GM18507 (cell line): ENCODE measurements at regions not wholly inside any gene's neighbourhood (a gene's known extent, or its start where the extent isn't known, plus 50 kb on each side); places are given as distances from the start of the nearest gene placed in this dataset.

Experiments used
- DNase-seq: peaks from one replicate; pipeline ENCODE4 v3.0.0; 2011; ENCODE audit warnings: low read depth; ENCODE audit not compliant: insufficient read length; ENCODE audit errors: extremely low spot score
- FAIRE-seq: peaks from 2 replicates; lab custom pipeline; 2011; peaks lifted over from hg19 to GRCh38; lab: Jason Lieb, UNC

GRCh38 chr11:115885535-115886421 lies 381.6 kb upstream of the CADM1 start:
- no peak for DNase-seq
- FAIRE-seq, result no peak

- DNase-seq (no peak), FAIRE-seq (no peak)
These were observed 380.8 kb upstream of the CADM1 start for GRCh38 chr11:115884800-115885534.

GRCh38 chr11:115874843-115875242 lies 370.6 kb upstream of the CADM1 start:
- FAIRE-seq, result peak; percentile 95
- DNase-seq, result no peak

GRCh38 chr11:115873813-115874212 lies 369.6 kb upstream of the CADM1 start:
- peak; percentile 74 for FAIRE-seq
- DNase-seq, result no peak

- FAIRE-seq, result peak; percentile 55
- no peak for DNase-seq
These were observed 368.2 kb upstream of the CADM1 start for GRCh38 chr11:115872416-115872815.

GRCh38 chr11:115871161-115871760 lies 367.0 kb upstream of the CADM1 start:
- FAIRE-seq (peak; percentile 36), DNase-seq (no peak)

GRCh38 chr11:115869780-115870431 lies 365.7 kb upstream of the CADM1 start:
- peak; percentile 33 for DNase-seq
- FAIRE-seq, result peak; percentile 87

- no peak for FAIRE-seq
These were observed 364.9 kb upstream of the CADM1 start for GRCh38 chr11:115869131-115869530.

GRCh38 chr11:115860246-115860645 lies 356.0 kb upstream of the CADM1 start:
- FAIRE-seq (no peak), DNase-seq (no peak)

More at GRCh38 chr11:115869131-115869530, 364.9 kb upstream of the CADM1 start:
- DNase-seq, result no peak

- no peak for FAIRE-seq
- DNase-seq, result no peak
These were observed 344.4 kb upstream of the CADM1 start for GRCh38 chr11:115848611-115849010.

GRCh38 chr11:115848080-115848479 lies 343.9 kb upstream of the CADM1 start:
- DNase-seq, result no peak
- FAIRE-seq, result no peak

GRCh38 chr11:115845872-115846271 lies 341.7 kb upstream of the CADM1 start:
- no peak for FAIRE-seq
- no peak for DNase-seq

GRCh38 chr11:115843685-115844084 lies 339.5 kb upstream of the CADM1 start:
- no peak for FAIRE-seq
- DNase-seq, result no peak

GRCh38 chr11:115843111-115843510 lies 338.9 kb upstream of the CADM1 start:
- FAIRE-seq (no peak), DNase-seq (no peak)

GRCh38 chr11:115820026-115820425 lies 315.8 kb upstream of the CADM1 start:
- DNase-seq (no peak), FAIRE-seq (no peak)

- FAIRE-seq (no peak), DNase-seq (no peak)
These were observed 314.8 kb upstream of the CADM1 start for GRCh38 chr11:115819014-115819413.

GRCh38 chr11:115817844-115818468 lies 313.7 kb upstream of the CADM1 start:
- DNase-seq (no peak), FAIRE-seq (no peak)

- FAIRE-seq (no peak), DNase-seq (no peak)
These were observed 304.2 kb upstream of the CADM1 start for GRCh38 chr11:115808351-115808940.

GRCh38 chr11:115806056-115806455 lies 301.8 kb upstream of the CADM1 start:
- DNase-seq (no peak), FAIRE-seq (no peak)
